Thoracic aorta (tissue), 2 donors: ENCODE measurements at regions not wholly inside any gene's neighbourhood (a gene's known extent, or its start where the extent isn't known, plus 50 kb on each side); places are given as distances from the start of the nearest gene placed in this dataset.

ENCODE experiments used
- ATAC-seq: fragments of 150-250 bp; one replicate; pipeline ENCODE4 v1.8.0; 2017; ENCODE audit warnings: low read depth; ENCODE audit not compliant: insufficient number of reproducible peaks, low FRiP score
- DNase-seq: peaks from one replicate; pipeline ENCODE4 v3.0.0-alpha.2; 2020; ENCODE audit warnings: low spot score
- H3K27ac ChIP-seq, 2 donors: fragments of 200-600 bp; sonication (generic); 1 replicate in 1 of 2; 2 replicates in 1 of 2; pipeline ENCODE4 v1.5.1; 2016; ENCODE audit warnings: mild to moderate bottlenecking in 2 of 2, moderate library complexity in 2 of 2
- H3K27me3 ChIP-seq: fragments of 200-600 bp; sonication (generic); replicated peaks from 2 replicates; pipeline ENCODE4 v1.6.0; 2016; ENCODE audit warnings: mild to moderate bottlenecking; ENCODE audit not compliant: insufficient read depth
- H3K36me3 ChIP-seq: fragments of 200-600 bp; sonication (generic); one replicate; pipeline ENCODE4 v1.5.1; 2016
- H3K4me1 ChIP-seq, 2 donors: fragments of 200-600 bp; sonication (generic); 1 replicate in 1 of 2; 2 replicates in 1 of 2; pipeline versions ENCODE4 v1.5.1 to v1.6.0; 2016; ENCODE audit warnings: low read depth in 2 of 2, mild to moderate bottlenecking in 1 of 2; ENCODE audit not compliant: control insufficient read depth in 1 of 2
- H3K4me3 ChIP-seq: fragments of 200-600 bp; sonication (generic); 2 replicates; pipeline ENCODE4 v1.5.1; 2016; ENCODE audit warnings: mild to moderate bottlenecking
- H3K9me3 ChIP-seq: fragments of 200-600 bp; sonication (generic); 2 replicates; pipeline ENCODE4 v1.5.1; 2016
- CTCF ChIP-seq: fragments of 200-600 bp; sonication (generic); IDR thresholded peaks from one replicate; pipeline ENCODE4 v1.5.1; 2019; ENCODE audit warnings: antibody characterized with exemption

- Histone ChIP-seq H3K9me3 (no peaks in the 10 kb centered on the region), H3K27me3 (no peaks in the 10 kb centered on the region), H3K4me1 (no peaks in the 10 kb centered on the region), H3K4me3 (no peak overlapping the region), H3K36me3 (no peaks in the 10 kb centered on the region), H3K27ac (no peak overlapping the region)
- DNase-seq: no peak
- no peak for ATAC-seq
- no peak for TF ChIP-seq CTCF
These were observed 389.4 kb upstream of the KLHL29 start for GRCh38 chr2:22995576-22995975.

GRCh38 chr2:22996911-22997310 is 388.1 kb upstream of the KLHL29 start:
- ATAC-seq (no peak), DNase-seq (no peak)
- TF ChIP-seq CTCF: no peak
- H3K4me1 ChIP-seq: no peaks in the 10 kb centered on the region
- no peaks in the 10 kb centered on the region for H3K9me3 ChIP-seq
- no peak overlapping the region for H3K4me3 ChIP-seq
- no peaks in the 10 kb centered on the region for H3K36me3 ChIP-seq
- no peaks in the 10 kb centered on the region for H3K27me3 ChIP-seq
- no peak overlapping the region for H3K27ac ChIP-seq

- ATAC-seq: no peak
- H3K27ac ChIP-seq: no peak overlapping the region
- no peak for DNase-seq
- H3K9me3 ChIP-seq: no peaks in the 10 kb centered on the region
- no peaks in the 10 kb centered on the region for H3K4me1 ChIP-seq
- no peaks in the 10 kb centered on the region for H3K27me3 ChIP-seq
- TF ChIP-seq CTCF: no peak
- H3K4me3 ChIP-seq: no peak overlapping the region
- H3K36me3 ChIP-seq: no peaks in the 10 kb centered on the region
These were observed 386.6 kb upstream of the KLHL29 start for GRCh38 chr2:22998359-22998758.

GRCh38 chr2:22999951-23000350 is 385.0 kb upstream of the KLHL29 start:
- no peak for ATAC-seq
- no peaks in the 10 kb centered on the region for H3K9me3 ChIP-seq
- no peak overlapping the region for H3K4me3 ChIP-seq
- H3K27ac ChIP-seq: no peak overlapping the region
- H3K4me1 ChIP-seq: no peaks in the 10 kb centered on the region
- no peak for TF ChIP-seq CTCF
- no peaks in the 10 kb centered on the region for H3K36me3 ChIP-seq
- DNase-seq: no peak
- no peaks in the 10 kb centered on the region for H3K27me3 ChIP-seq

GRCh38 chr2:23002234-23002633 is 382.7 kb upstream of the KLHL29 start:
- no peaks in the 10 kb centered on the region for H3K4me1 ChIP-seq
- no peak for TF ChIP-seq CTCF
- no peaks in the 10 kb centered on the region for H3K27me3 ChIP-seq
- H3K27ac ChIP-seq: no peak overlapping the region
- no peaks in the 10 kb centered on the region for H3K9me3 ChIP-seq
- no peaks in the 10 kb centered on the region for H3K36me3 ChIP-seq
- H3K4me3 ChIP-seq: no peak overlapping the region
- no peak for DNase-seq
- no peak for ATAC-seq
